Activated T-cell treated with anti-CD3 and anti-CD28 coated beads, Interleukin-2, amount 50 U/mL, for 4 hours (primary cell): ENCODE measurements at regions not wholly inside any gene's neighbourhood (a gene's known extent, or its start where the extent isn't known, plus 50 kb on each side); places are given as distances from the start of the nearest gene placed in this dataset.
"Not testable (repeated sequence)": the region's sequence is repeated elsewhere in the genome, so short reads cannot be mapped to it uniquely, and the experiment has no call there.

Experiments
- ATAC-seq, 2 donors: fragments of 200-7000 bp; cut with Tn5 transposase; one replicate each; pipeline ENCODE4 v1.10.0; 2021
- DNase-seq: peaks from one replicate; pipeline ENCODE4 v3.0.0-alpha.2; 2020
- H3K27me3 Mint-ChIP-seq: one replicate; pipeline ENCODE4 v1.8.0; 2021; ENCODE audit warnings: low read depth, mixed read lengths
- H3K36me3 Mint-ChIP-seq: one replicate; pipeline ENCODE4 v1.8.0; 2022; ENCODE audit warnings: mixed read lengths; ENCODE audit not compliant: insufficient read depth
- H3K4me1 Mint-ChIP-seq: one replicate; pipeline ENCODE4 v1.8.0; 2021; ENCODE audit warnings: low read depth, mixed read lengths
- H3K4me3 Mint-ChIP-seq: one replicate; pipeline ENCODE4 v1.8.0; 2021; ENCODE audit warnings: mild to moderate bottlenecking, moderate library complexity, mixed read lengths
- H3K9me3 Mint-ChIP-seq: one replicate; pipeline ENCODE4 v1.8.0; 2021; ENCODE audit warnings: mixed read lengths

- not testable (repeated sequence) for H3K4me3 Mint-ChIP-seq, H3K9me3 Mint-ChIP-seq, DNase-seq, H3K4me1 Mint-ChIP-seq, H3K36me3 Mint-ChIP-seq, ATAC-seq
- H3K27me3 Mint-ChIP-seq: peaks cover 19% of the 10 kb centered on the region
Observed at GRCh38 chr12:8373744-8374143, 82.0 kb upstream of the CLEC6A start.

- not testable (repeated sequence) for ATAC-seq, H3K36me3 Mint-ChIP-seq, H3K9me3 Mint-ChIP-seq, DNase-seq, H3K4me1 Mint-ChIP-seq, H3K4me3 Mint-ChIP-seq
- peaks cover 14% of the 10 kb centered on the region for H3K27me3 Mint-ChIP-seq
Observed at GRCh38 chr12:8375122-8375521, 80.6 kb upstream of the CLEC6A start.

- H3K9me3 Mint-ChIP-seq, ATAC-seq, DNase-seq, H3K4me1 Mint-ChIP-seq, H3K4me3 Mint-ChIP-seq, H3K27me3 Mint-ChIP-seq, H3K36me3 Mint-ChIP-seq: not testable (repeated sequence)
Observed at GRCh38 chr12:8377756-8378155, 78.0 kb upstream of the CLEC6A start.

GRCh38 chr12:8382556-8382955, 73.2 kb upstream of the CLEC6A start:
- DNase-seq, H3K9me3 Mint-ChIP-seq, H3K27me3 Mint-ChIP-seq, ATAC-seq, H3K36me3 Mint-ChIP-seq, H3K4me1 Mint-ChIP-seq, H3K4me3 Mint-ChIP-seq: not testable (repeated sequence)

- not testable (repeated sequence) for DNase-seq, H3K36me3 Mint-ChIP-seq, H3K4me3 Mint-ChIP-seq, ATAC-seq, H3K4me1 Mint-ChIP-seq, H3K9me3 Mint-ChIP-seq
- H3K27me3 Mint-ChIP-seq: peaks cover 15% of the 10 kb centered on the region
Observed at GRCh38 chr12:8384686-8385085, 71.1 kb upstream of the CLEC6A start.

- ATAC-seq, H3K4me1 Mint-ChIP-seq, H3K4me3 Mint-ChIP-seq, H3K36me3 Mint-ChIP-seq, DNase-seq, H3K9me3 Mint-ChIP-seq: not testable (repeated sequence)
- H3K27me3 Mint-ChIP-seq: peaks cover 15% of the 10 kb centered on the region
Observed at GRCh38 chr12:8385431-8385830, 70.3 kb upstream of the CLEC6A start.

- DNase-seq, H3K36me3 Mint-ChIP-seq, H3K4me1 Mint-ChIP-seq, H3K4me3 Mint-ChIP-seq, ATAC-seq, H3K9me3 Mint-ChIP-seq: not testable (repeated sequence)
- peaks cover 20% of the 10 kb centered on the region for H3K27me3 Mint-ChIP-seq
Observed at GRCh38 chr12:8386661-8387060, 69.1 kb upstream of the CLEC6A start.

- not testable (repeated sequence) for DNase-seq, H3K36me3 Mint-ChIP-seq, H3K9me3 Mint-ChIP-seq, ATAC-seq, H3K4me1 Mint-ChIP-seq
- H3K4me3 Mint-ChIP-seq: peak overlapping the region; percentile 58
- peaks cover 27% of the 10 kb centered on the region for H3K27me3 Mint-ChIP-seq
Observed at GRCh38 chr12:8389296-8389695, 66.5 kb upstream of the CLEC6A start.

- Mint-ChIP-seq H3K27me3 (peaks cover 23% of the 10 kb centered on the region), H3K4me3 (peak overlapping the region; percentile 55)
- H3K4me1 Mint-ChIP-seq, H3K9me3 Mint-ChIP-seq, H3K36me3 Mint-ChIP-seq, DNase-seq: not testable (repeated sequence)
- peak; percentile 78 to 96 for ATAC-seq
Observed at GRCh38 chr12:8390001-8390777, 65.6 kb upstream of the CLEC6A start.

GRCh38 chr12:8396225-8397071, 59.3 kb upstream of the CLEC6A start:
- ATAC-seq: peak; percentile 100
- H3K9me3 Mint-ChIP-seq, H3K4me1 Mint-ChIP-seq, H3K36me3 Mint-ChIP-seq: not testable (repeated sequence)
- DNase-seq: peak; percentile 64
- Mint-ChIP-seq H3K27me3 (peaks cover 21% of the 10 kb centered on the region), H3K4me3 (peak overlapping the region; percentile 60)

- not testable (repeated sequence) for ATAC-seq, DNase-seq, H3K36me3 Mint-ChIP-seq, H3K4me1 Mint-ChIP-seq, H3K9me3 Mint-ChIP-seq, H3K4me3 Mint-ChIP-seq
- H3K27me3 Mint-ChIP-seq: peaks cover 21% of the 10 kb centered on the region
Observed at GRCh38 chr12:8397378-8397777, 58.4 kb upstream of the CLEC6A start.

GRCh38 chr12:8399496-8400034, 56.2 kb upstream of the CLEC6A start:
- peaks cover 15% of the 10 kb centered on the region for H3K27me3 Mint-ChIP-seq
- not testable (repeated sequence) for H3K9me3 Mint-ChIP-seq, DNase-seq, H3K4me3 Mint-ChIP-seq, ATAC-seq, H3K4me1 Mint-ChIP-seq, H3K36me3 Mint-ChIP-seq

- not testable (repeated sequence) for DNase-seq, ATAC-seq, H3K4me3 Mint-ChIP-seq, H3K36me3 Mint-ChIP-seq, H3K27me3 Mint-ChIP-seq, H3K4me1 Mint-ChIP-seq, H3K9me3 Mint-ChIP-seq
Observed at GRCh38 chr12:8403834-8404233, 51.9 kb upstream of the CLEC6A start.

GRCh38 chr12:8404341-8404740, 51.4 kb upstream of the CLEC6A start:
- not testable (repeated sequence) for H3K36me3 Mint-ChIP-seq, H3K9me3 Mint-ChIP-seq, DNase-seq, H3K4me1 Mint-ChIP-seq, H3K4me3 Mint-ChIP-seq, ATAC-seq, H3K27me3 Mint-ChIP-seq
